ENCODE measurements at regions not wholly inside any gene's neighbourhood (a gene's known extent, or its start where the extent isn't known, plus 50 kb on each side); places are given as distances from the start of the nearest gene placed in this dataset.

- no peak for TF ChIP-seq ZNF24 (tag by site-specific recombination; IDR thresholded peaks at IDR 0.05)
- no peak for TF ChIP-seq KLF1 (tag by site-specific recombination; IDR thresholded peaks at IDR 0.05)
- no peak for TF ChIP-seq ZNF302 (tag by site-specific recombination; IDR thresholded peaks at IDR 0.05; ENCODE audit: low read depth)
- TF ChIP-seq YY1 (tag by site-specific recombination; IDR thresholded peaks at IDR 0.05), result no peak
- TF ChIP-seq ZNF670 (tag by site-specific recombination; IDR thresholded peaks at IDR 0.05; ENCODE audit: low read depth), result no peak
- TF ChIP-seq, protein P1, sequence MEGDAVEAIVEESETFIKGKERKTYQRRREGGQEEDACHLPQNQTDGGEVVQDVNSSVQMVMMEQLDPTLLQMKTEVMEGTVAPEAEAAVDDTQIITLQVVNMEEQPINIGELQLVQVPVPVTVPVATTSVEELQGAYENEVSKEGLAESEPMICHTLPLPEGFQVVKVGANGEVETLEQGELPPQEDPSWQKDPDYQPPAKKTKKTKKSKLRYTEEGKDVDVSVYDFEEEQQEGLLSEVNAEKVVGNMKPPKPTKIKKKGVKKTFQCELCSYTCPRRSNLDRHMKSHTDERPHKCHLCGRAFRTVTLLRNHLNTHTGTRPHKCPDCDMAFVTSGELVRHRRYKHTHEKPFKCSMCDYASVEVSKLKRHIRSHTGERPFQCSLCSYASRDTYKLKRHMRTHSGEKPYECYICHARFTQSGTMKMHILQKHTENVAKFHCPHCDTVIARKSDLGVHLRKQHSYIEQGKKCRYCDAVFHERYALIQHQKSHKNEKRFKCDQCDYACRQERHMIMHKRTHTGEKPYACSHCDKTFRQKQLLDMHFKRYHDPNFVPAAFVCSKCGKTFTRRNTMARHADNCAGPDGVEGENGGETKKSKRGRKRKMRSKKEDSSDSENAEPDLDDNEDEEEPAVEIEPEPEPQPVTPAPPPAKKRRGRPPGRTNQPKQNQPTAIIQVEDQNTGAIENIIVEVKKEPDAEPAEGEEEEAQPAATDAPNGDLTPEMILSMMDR (tag by site-specific recombination; IDR thresholded peaks at IDR 0.05), result no peak
- no peak for TF ChIP-seq ZNF175 (tag by site-specific recombination; IDR thresholded peaks at IDR 0.05)
- TF ChIP-seq ZNF350 (tag by site-specific recombination; IDR thresholded peaks at IDR 0.05), result no peak
- no peak for TF ChIP-seq ZNF785 (tag by site-specific recombination; IDR thresholded peaks at IDR 0.05)
- no peak for TF ChIP-seq ZNF580 (tag by site-specific recombination; IDR thresholded peaks at IDR 0.05)
These were observed 211.7 kb upstream of the GLRA1 start for GRCh38 chr5:152136321-152136720.
